ENCODE measurements at regions not wholly inside any gene's neighbourhood (a gene's known extent, or its start where the extent isn't known, plus 50 kb on each side); places are given as distances from the start of the nearest gene placed in this dataset.
A peak's percentile ranks its signal among the peaks of the same experiment; 100 is the strongest.
"Not testable (repeated sequence)": the region's sequence is repeated elsewhere in the genome, so short reads cannot be mapped to it uniquely, and the experiment has no call there.

DNA sequence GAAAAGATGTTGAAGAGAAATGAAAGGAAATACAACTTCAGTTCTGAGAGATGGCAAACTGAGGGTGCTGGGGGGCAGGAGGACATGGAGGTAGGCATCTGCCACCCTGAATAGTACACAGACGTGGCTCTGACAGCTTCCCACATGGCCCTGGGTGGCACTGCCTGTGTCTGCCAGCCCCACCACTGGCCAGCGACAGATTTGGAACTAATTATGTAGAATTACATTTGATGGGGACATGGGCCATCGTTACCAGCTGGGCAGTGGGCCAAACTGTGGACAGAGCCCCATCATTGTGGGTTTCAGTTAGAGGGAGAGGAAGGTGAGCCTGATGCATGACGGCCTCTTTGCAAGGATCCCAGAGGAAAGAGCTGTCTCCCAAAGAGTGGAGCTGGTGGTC lies 216.0 kb upstream of the HAAO start:
- Mint-ChIP-seq H3K27me3 (peaks cover 0 to 32% of the 10 kb centered on the region in 2 donors), H3K4me1 (ENCODE audit: low read depth in 2 of 2) (peaks cover 6 to 7% of the 10 kb centered on the region in 2 donors), H3K4me3 (no peak overlapping the region), H3K9me3 (peaks cover 2 to 11% of the 10 kb centered on the region in 2 donors), H3K36me3 (ENCODE audit: insufficient read depth) (no peaks in the 10 kb centered on the region), H3K27ac (no peak overlapping the region)
- no peak for ATAC-seq (replicated peaks)
- DNase-seq = no peak

DNA sequence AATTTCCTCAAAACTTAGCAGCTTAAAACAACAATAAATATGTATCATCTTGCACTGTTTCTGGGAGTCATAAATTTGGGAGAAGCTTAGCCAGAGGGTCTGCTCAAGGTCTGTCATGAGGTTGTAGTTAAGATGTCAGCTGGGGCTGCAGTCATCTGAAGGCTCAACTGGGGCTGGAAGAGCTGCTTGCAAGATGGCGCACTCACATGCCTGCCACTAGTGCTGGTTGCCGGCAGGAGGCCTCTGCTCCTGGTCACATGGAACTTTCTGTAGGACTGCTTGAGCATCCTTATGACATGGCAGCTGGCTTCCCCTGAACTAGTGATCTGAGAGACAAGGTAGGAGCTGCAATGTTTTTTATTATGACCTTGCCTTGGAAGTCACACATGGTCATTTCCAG lies 215.5 kb upstream of the HAAO start:
- no peak for ATAC-seq (replicated peaks)
- no peak overlapping the region for H3K4me3 Mint-ChIP-seq
- no peak for DNase-seq
- peaks cover 2 to 11% of the 10 kb centered on the region in 2 donors for H3K9me3 Mint-ChIP-seq
- no peak overlapping the region for H3K27ac Mint-ChIP-seq
- peaks cover 6 to 7% of the 10 kb centered on the region in 2 donors for H3K4me1 Mint-ChIP-seq (ENCODE audit: low read depth in 2 of 2)
- H3K27me3 Mint-ChIP-seq = peaks cover 0 to 32% of the 10 kb centered on the region in 2 donors
- H3K36me3 Mint-ChIP-seq (ENCODE audit: insufficient read depth) = no peaks in the 10 kb centered on the region

DNA sequence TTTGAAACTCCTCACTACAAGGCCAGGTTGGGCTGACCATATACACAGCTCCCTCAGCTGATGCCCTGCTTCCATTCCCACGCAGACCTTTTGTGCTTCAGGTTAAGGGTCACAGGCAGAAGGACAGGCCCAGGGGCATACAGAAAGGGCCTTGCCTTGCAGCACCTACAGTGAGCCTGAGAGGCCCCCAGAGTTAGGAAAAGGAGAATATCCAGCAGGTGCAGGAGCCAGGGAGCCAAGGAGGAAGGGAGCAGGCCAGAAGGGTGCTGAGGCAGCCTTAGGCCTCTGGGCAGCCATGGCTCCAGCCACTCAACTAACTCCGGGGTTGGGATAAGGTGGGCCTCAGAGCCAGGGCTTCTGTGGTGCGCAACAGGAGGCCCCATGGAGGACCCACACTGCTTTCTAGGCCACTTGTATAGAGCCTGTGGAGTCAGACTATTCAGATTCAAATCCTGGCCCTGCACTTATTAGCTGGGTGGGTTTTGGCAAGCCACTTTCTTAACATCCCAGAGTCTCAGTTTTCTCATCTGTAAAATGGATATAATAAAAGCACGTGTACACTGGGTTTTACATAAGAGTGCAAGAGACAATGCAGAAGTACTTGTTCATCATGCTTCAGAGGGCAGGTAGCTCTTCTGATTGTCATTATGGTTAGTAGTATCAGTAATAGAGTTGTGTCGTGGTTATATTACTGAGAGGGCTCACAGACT lies 214.6 kb upstream of the HAAO start:
- H3K9me3 Mint-ChIP-seq = peaks cover 2 to 11% of the 10 kb centered on the region in 2 donors
- H3K27me3 Mint-ChIP-seq = peaks cover 0 to 32% of the 10 kb centered on the region in 2 donors
- H3K27ac Mint-ChIP-seq = no peak overlapping the region
- DNase-seq = no peak
- ATAC-seq (replicated peaks) = no peak
- no peak overlapping the region for H3K4me3 Mint-ChIP-seq
- peaks cover 6 to 7% of the 10 kb centered on the region in 2 donors for H3K4me1 Mint-ChIP-seq (ENCODE audit: low read depth in 2 of 2)
- H3K36me3 Mint-ChIP-seq (ENCODE audit: insufficient read depth) = no peaks in the 10 kb centered on the region

DNA sequence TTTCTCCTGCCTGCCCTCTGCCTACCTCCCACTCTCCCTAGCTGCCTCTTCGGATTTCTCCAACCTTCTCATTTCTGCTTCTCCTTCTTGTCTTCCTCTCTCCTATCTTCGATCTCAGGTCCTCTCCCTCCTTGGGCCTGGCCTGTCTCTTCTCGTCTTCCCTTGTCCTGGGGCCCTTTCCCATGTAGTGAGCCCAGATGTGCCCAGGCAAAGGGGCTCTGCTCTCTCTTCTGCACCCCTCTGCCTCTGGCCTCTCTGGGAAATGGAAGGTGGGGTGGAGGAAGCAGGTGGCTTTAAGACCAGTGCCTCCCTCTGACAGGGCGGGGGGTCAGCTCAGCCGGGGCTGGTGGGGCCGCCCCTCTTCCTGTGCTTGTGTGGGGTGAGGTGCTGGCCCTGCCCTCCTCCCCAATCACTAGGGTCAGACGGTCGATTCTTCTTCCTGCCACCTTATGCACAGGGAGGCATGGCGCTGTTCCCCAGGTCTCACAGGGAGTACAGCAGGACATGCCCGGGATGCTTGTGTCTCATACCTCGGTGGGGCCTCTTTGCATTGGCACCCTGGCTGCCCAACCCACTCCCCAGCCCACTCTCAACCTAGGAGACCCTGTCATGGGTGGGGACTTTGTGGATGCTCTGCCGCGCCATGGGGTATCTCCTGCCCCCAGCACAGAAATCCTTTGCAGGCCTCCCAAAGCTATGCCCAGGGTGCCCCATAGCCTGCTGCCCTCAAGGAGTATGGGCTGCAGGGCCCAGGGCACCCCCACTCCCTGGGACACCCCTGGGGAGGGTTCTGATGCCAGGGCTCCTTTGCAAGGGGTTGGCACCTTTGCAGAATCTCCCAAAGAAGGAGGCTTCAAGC lies 213.8 kb upstream of the HAAO start:
- peak overlapping the region in 1 of 2 donors; percentile 3 for H3K27ac Mint-ChIP-seq
- H3K9me3 Mint-ChIP-seq = peaks cover 2 to 11% of the 10 kb centered on the region in 2 donors
- H3K27me3 Mint-ChIP-seq = peaks cover 0 to 32% of the 10 kb centered on the region in 2 donors
- H3K4me1 Mint-ChIP-seq (ENCODE audit: low read depth in 2 of 2) = peaks cover 6 to 7% of the 10 kb centered on the region in 2 donors
- no peak for ATAC-seq (replicated peaks)
- H3K4me3 Mint-ChIP-seq = no peak overlapping the region
- H3K36me3 Mint-ChIP-seq (ENCODE audit: insufficient read depth) = no peaks in the 10 kb centered on the region
- DNase-seq = no peak

DNA sequence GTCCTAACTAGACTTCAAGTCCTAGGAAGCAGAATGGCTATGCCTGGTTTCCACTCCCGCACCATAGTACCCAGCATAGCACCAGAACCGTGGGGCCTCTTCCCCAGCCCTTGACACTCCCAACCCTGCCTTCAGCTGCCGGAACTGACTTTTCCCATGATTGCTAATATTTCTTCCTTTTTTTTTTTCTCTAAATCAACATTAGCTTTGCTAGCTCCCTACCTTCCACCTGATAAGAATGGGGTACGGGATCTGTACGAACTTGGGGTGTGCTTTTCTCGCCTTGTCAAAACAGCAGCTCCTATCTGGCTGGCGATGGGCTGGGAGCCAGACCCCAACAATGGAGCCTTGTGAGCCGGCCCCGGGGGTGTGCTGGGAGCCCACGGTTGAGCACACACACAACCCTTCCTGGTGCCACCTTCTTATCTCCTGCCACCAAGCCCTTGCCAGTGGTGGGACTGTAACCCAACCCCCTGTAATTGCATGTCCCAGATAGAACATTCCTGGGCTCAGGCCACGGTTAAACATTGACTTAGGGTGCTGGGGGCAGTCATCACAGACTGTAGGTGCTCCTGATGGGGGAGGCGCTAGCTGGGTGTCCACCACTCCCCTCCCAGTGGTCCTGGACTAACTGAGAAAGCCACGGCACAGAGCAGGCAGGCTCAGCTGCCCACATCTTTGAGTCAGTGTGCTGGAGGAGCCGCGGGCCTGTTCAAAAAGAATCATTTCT lies 213.0 kb upstream of the HAAO start:
- Mint-ChIP-seq H3K27me3 (peaks cover 0 to 32% of the 10 kb centered on the region in 2 donors), H3K36me3 (ENCODE audit: insufficient read depth) (no peaks in the 10 kb centered on the region)

DNA sequence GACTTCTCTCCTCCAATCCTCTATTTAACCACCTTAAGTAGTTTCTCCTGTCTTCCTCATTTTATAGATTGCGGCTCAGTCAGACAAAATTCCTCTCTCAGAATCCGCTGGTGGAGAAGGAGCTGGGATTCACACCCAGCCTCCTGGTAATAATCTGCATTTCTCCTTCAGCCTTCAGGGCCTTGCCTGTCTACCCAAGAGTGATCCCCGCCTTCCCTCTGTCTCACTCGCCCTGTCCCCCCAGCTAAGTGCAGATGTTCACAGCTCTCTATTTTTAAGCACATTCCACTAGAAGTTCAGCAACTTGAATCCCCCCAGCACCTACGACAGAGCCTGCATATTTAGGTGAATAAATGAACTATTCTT lies 212.5 kb upstream of the HAAO start:
- no peak overlapping the region for H3K4me3 Mint-ChIP-seq
- ATAC-seq (replicated peaks) (no peak), DNase-seq (no peak)
- no peaks in the 10 kb centered on the region for H3K4me1 Mint-ChIP-seq (ENCODE audit: low read depth in 2 of 2)
- H3K36me3 Mint-ChIP-seq (ENCODE audit: insufficient read depth) = no peaks in the 10 kb centered on the region
- H3K9me3 Mint-ChIP-seq = peaks cover 2 to 11% of the 10 kb centered on the region in 2 donors
- H3K27me3 Mint-ChIP-seq = peaks cover 0 to 29% of the 10 kb centered on the region in 2 donors
- H3K27ac Mint-ChIP-seq = no peak overlapping the region

More for the DNA sequence above, 213.0 kb upstream of the HAAO start:
- ATAC-seq (replicated peaks) = no peak
- no peak overlapping the region for H3K4me3 Mint-ChIP-seq
- no peak for DNase-seq
- H3K27ac Mint-ChIP-seq = peak overlapping the region in 1 of 2 donors; percentile 3
- H3K4me1 Mint-ChIP-seq (ENCODE audit: low read depth in 2 of 2) = peaks cover 4% of the 10 kb centered on the region in 2 donors
- peaks cover 2 to 11% of the 10 kb centered on the region in 2 donors for H3K9me3 Mint-ChIP-seq

DNA sequence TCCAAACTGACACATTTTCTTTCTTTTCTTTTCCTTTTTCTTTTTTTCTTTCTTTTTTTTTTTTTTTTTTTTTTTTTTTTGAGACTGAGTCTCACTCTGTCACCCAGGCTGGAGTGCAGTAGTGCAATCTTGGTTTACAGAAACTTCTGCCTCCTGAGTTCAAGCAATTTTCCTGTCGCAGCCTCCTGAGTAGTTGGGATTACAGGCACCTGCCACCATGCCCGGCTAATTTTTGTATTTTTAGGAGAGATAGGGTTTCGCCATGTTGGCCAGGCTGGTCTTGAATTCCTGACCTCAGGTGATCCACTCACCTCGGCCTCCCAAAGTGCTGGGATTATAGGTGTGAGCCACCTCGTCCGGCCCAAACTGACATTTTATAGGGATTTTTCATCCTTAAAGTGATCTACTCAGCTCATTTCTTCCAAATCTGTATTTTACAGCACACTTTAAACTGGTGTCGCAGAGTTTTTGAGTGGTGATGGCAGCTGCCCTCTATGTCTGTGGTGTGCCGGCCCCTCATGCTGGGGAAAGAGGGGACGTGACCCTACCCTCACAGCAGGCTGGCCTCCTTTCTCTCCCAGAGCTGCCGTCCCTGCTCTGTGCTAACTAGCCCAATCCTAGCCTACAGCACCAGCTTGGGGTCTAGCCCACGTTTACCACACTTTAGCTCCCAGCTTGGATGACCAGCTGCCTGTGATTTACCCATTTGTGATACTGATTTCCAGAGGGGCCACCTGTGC lies 211.9 kb upstream of the HAAO start:
- Mint-ChIP-seq H3K27me3 (peaks cover 0 to 23% of the 10 kb centered on the region in 2 donors), H3K9me3 (peaks cover 2 to 11% of the 10 kb centered on the region in 2 donors)
- H3K36me3 Mint-ChIP-seq (ENCODE audit: insufficient read depth); DNase-seq; H3K4me3 Mint-ChIP-seq; H3K4me1 Mint-ChIP-seq (ENCODE audit: low read depth in 2 of 2); ATAC-seq (replicated peaks); H3K27ac Mint-ChIP-seq: not testable (repeated sequence)

DNA sequence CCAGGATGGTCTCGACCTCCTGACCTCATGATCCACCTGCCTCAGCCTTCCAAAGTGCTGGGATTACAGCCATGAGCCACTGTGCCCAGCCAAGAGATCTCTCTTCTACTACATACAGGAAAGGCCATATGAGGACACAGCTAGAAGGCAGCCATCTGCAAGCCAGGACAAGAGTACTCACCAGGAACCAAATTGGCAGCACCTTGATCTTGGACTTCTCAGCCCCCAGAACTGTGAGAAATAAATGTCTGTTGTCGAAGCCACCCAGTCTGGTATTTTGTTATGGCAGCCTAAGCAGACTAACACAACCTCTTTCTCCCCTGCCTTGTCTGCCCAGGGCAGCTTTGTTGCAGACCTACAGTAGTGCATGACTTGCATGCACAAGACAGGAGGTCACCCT lies 211.3 kb upstream of the HAAO start:
- Mint-ChIP-seq H3K9me3 (peaks cover 2 to 9% of the 10 kb centered on the region in 2 donors), H3K27me3 (peaks cover under 1 to 17% of the 10 kb centered on the region in 2 donors)

DNA sequence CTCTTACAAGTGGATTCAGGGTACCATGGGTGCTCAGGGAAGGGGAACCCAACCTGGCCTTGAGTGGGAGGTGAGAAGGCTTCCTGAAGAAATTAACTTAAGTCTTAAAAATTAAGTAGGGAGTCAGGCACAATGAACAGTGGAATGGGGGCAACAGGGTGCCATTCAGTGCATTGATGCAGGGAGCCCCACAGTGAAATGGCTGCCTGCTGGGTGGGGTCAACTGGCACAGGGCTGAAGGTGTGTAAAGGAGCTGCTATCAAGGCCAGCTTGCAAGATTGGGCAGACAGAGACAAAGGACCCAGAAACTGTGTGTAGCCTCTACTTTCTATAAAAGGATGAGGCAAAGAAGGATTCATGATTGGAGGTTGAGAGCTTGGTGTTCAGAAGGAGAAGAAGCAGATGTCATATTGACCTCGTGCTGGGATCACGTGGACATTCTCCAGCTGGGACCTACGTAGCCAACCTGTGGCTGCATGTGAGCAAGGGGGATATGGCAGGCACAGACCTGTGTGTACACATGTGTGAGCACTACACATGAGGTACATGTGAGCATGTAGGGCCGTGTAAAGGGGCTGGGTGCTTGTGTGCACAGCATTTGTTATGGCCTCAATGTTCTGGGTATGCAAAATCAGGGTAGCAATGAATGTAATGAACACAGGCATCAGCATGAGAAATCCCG lies 209.5 kb upstream of the HAAO start:
- DNase-seq = no peak
- Mint-ChIP-seq H3K9me3 (no peaks in the 10 kb centered on the region), H3K4me1 (ENCODE audit: low read depth in 2 of 2) (no peaks in the 10 kb centered on the region), H3K36me3 (ENCODE audit: insufficient read depth) (no peaks in the 10 kb centered on the region), H3K27ac (no peak overlapping the region), H3K4me3 (no peak overlapping the region), H3K27me3 (peaks cover 6 to 7% of the 10 kb centered on the region in 2 donors)
- ATAC-seq (replicated peaks) = no peak

More for the DNA sequence above, 211.3 kb upstream of the HAAO start:
- no peak overlapping the region for H3K27ac Mint-ChIP-seq
- no peak for DNase-seq
- no peaks in the 10 kb centered on the region for H3K36me3 Mint-ChIP-seq (ENCODE audit: insufficient read depth)
- ATAC-seq (replicated peaks) = no peak
- H3K4me3 Mint-ChIP-seq = no peak overlapping the region
- no peaks in the 10 kb centered on the region for H3K4me1 Mint-ChIP-seq (ENCODE audit: low read depth in 2 of 2)

DNA sequence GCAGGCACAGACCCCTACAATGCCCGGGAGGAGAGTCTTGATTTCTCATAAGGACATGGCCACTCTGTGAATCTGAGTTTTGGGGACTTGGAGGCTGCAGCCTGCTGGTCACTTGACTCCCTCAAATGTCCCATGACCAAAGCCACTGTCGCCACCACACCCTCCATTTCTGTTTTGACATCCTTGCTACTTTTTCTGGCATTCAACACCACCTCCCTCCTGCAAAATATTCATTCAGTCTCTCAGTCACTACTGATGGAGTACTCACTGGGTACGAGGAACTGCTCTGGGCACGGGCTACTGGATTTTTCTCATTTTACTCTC lies 208.6 kb upstream of the HAAO start:
- DNase-seq (no peak), ATAC-seq (replicated peaks) (no peak)
- H3K4me1 Mint-ChIP-seq (ENCODE audit: low read depth in 2 of 2) = no peaks in the 10 kb centered on the region
- H3K27ac Mint-ChIP-seq = no peak overlapping the region
- no peak overlapping the region for H3K4me3 Mint-ChIP-seq
- H3K27me3 Mint-ChIP-seq = peaks cover 2 to 6% of the 10 kb centered on the region in 2 donors
- H3K36me3 Mint-ChIP-seq (ENCODE audit: insufficient read depth) = no peaks in the 10 kb centered on the region
- H3K9me3 Mint-ChIP-seq = no peaks in the 10 kb centered on the region

DNA sequence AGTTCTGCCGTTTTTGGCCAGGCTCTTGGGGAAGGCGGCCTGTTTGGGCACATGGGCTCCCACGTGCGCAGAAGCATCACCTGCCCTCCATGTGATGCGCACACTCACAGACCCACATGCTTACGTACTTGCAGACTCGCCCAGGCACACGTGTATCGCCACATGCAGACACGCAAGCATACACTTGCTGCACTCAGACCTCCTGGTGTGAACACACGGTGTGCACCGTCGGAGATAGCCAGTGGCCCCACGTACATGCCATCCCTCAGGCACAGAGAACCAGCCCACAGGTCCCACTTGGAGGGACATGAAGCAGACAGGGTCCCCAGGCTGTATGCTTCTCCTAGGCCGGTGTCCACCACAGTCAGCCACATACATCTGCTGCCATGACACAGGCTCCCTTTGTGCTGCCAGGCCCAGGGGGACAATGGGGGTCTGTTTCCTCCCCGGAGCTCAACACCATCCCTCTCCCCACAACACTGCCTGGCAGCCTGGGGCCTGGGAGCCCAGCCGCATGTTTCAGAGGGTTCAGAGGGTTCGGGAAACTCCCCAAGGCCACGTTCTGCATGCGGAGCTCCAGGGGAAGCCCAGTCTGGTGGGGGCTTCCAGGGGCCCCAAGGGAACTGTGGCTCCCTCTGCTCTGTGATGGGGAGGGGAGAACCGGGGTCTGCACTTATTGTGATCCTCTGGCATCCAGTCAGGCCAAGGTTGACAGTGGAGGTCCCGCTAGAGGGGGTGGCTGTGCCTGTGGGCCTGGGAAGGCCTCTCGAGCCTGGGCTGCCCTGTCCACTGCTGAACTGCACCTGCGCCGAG lies 208.1 kb upstream of the HAAO start:
- DNase-seq = no peak
- peaks cover 0 to 6% of the 10 kb centered on the region in 2 donors for H3K27me3 Mint-ChIP-seq
- no peak for ATAC-seq (replicated peaks)
- H3K36me3 Mint-ChIP-seq (ENCODE audit: insufficient read depth) = no peaks in the 10 kb centered on the region
- H3K4me3 Mint-ChIP-seq = no peak overlapping the region
- H3K27ac Mint-ChIP-seq = no peak overlapping the region
- no peaks in the 10 kb centered on the region for H3K9me3 Mint-ChIP-seq
- no peaks in the 10 kb centered on the region for H3K4me1 Mint-ChIP-seq (ENCODE audit: low read depth in 2 of 2)

DNA sequence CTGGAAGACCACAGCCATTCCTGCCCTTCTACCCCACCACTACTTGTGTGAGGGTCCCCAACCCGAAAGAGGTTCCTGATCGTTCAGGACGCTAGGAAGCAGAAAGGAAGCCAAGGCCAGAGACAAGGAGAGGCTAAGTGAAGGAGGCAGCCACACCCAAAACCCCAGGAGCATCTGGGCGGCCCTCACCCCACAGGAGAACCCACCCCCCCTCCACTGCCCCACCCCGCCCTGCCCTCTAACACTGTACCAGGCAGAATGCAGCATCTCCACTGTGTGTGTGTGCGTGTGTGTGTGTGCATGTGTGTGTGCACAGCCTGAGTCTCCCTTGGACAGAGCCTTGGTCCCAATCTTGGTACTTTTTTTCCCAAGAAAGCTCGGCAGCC lies 207.5 kb upstream of the HAAO start:
- Mint-ChIP-seq H3K4me3 (no peak overlapping the region), H3K4me1 (ENCODE audit: low read depth in 2 of 2) (no peaks in the 10 kb centered on the region), H3K27me3 (peaks cover 0 to 6% of the 10 kb centered on the region in 2 donors), H3K36me3 (ENCODE audit: insufficient read depth) (no peaks in the 10 kb centered on the region), H3K9me3 (no peaks in the 10 kb centered on the region), H3K27ac (no peak overlapping the region)
- no peak for DNase-seq
- ATAC-seq (replicated peaks) = no peak

Measured in effector memory CD8-positive, alpha-beta T cell (primary cell).